SKM-1 treated with dmso at 0.1 percent for 144 hours (cell line): ENCODE measurements at regions not wholly inside any gene's neighbourhood (a gene's known extent, or its start where the extent isn't known, plus 50 kb on each side); places are given as distances from the start of the nearest gene placed in this dataset.
A peak's percentile ranks its signal among the peaks of the same experiment; 100 is the strongest.

Source experiments
- DNase-seq: peaks from one replicate; lab custom pipeline; 2025; ENCODE audit not compliant: unreplicated experiment; lab: John Stamatoyannopoulos, UW

DNA sequence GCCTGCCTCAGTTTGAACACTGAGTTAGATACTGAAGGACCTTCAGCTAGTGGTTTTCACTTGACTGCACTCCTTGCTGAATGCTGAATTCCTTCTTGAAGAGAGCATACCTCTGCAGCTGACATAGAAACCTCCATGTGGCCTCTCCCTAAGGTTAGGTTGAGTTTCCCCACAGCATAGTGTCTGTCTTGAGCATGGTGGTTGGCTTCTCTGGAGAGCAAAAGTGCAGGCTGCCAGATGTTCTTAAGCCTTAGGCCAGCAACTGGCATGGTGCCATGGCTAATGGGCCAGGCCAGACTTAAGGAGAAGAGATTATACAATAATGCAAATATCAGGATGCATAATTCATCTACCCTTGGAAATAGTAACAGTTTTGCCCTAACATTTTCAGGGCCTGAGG, 545.6 kb upstream of the ZNF385D start:
- DNase-seq = no peak

DNA sequence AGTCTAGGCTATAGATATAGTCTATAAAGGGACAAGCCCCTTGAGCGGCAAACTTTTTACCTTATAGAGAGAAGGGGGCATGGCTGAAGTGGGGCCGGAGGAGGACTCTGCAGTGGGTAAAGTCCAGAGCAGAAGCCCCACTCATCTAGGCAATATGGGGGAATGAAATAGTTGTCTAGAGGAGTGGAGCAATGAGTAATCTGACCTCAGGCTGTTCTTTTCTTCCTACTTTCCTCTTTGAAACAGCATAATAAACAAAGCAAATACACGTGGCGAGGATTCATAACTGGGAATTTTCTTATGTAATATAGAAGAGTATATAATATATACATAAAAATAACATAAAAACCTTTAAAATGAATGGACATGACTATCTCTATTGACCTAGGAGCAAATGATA, 546.4 kb upstream of the ZNF385D start:
- DNase-seq = no peak

- no peak for DNase-seq
These were observed 555.4 kb upstream of the ZNF385D start for GRCh38 chr3:22306454-22306853.

DNA sequence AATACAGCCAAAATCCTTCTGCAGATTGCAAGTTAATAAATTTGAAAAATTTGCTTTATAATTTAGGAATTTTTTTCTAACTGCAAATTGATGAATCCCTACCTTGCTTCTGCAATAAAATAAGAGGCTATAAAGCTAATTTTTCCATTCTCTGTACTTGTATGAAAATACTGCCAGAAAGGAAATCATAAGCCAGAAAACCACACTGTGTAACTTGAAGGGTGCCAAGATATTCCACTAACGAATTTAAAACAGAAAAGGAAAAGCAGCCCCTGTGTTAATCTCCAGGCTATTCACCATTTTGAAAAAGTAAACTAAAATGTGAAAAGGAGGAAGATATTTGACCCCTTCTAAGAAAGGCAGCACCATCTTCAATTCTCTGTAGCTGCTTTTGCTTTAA, 557.9 kb upstream of the ZNF385D start:
- DNase-seq = no peak

DNA sequence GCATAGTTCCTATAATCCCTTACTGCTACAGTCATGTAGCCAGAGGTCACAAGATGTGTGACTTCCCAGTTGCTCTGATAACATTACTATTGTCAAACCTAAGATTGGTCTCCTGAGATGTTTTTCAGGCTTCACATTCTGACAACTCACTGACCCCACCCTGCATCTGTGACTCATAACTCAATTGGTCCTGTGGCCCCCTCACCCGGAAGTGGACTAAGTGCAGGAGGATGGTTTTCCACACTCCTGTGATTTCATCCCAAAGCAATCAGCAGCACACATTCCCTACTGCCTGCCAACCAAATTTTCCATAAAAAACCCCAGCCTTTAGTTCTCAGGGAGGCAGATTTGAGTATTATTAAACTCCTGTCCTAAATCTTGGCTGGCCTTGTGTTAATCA, 564.9 kb upstream of the ZNF385D start:
- DNase-seq = no peak

- no peak for DNase-seq
These were observed 567.3 kb upstream of the ZNF385D start for GRCh38 chr3:22318325-22318724.

- DNase-seq = no peak
These were observed 568.4 kb upstream of the ZNF385D start for GRCh38 chr3:22319446-22319845.

DNA sequence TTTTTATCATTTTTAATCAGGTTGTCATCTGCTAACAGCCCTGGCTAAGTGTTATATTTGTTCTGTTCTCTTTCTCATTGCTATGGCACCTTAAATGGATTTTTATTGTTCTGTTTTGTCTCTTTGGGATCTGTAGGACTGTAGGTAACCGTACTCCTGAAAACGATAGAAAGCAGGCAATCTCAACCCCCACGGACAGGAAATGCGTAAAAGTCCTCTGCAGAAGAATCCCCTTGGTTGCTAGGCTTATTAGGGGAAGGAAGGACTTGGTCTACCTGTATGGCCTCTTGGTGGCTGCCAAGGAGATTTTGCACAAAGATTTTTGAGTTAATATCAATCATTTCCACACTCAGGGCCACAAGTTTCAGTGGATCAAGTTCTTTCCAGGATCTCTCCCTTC, 571.9 kb upstream of the ZNF385D start:
- DNase-seq = no peak

GRCh38 chr3:22326305-22326704, 575.3 kb upstream of the ZNF385D start:
- no peak for DNase-seq

DNA sequence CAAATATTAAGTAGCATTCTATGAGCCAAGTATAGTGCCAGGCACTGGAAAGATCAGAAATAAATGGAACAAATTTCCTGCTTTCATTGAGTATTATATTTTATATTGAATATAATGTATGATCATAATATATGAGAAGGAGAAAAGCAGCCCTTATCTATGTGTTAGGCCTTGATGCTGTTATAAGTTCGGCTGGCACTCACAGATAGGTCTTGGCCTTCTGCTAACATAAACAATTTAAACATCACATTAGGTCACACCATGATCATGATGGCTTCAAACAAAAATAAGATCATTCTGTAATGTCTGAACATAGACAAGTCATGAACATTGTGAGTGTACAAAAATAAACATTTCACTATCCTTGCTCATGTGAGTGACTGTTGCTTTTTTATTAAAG, 584.0 kb upstream of the ZNF385D start:
- DNase-seq = no peak

GRCh38 chr3:22349215-22349851, 598.3 kb upstream of the ZNF385D start:
- no peak for DNase-seq

DNA sequence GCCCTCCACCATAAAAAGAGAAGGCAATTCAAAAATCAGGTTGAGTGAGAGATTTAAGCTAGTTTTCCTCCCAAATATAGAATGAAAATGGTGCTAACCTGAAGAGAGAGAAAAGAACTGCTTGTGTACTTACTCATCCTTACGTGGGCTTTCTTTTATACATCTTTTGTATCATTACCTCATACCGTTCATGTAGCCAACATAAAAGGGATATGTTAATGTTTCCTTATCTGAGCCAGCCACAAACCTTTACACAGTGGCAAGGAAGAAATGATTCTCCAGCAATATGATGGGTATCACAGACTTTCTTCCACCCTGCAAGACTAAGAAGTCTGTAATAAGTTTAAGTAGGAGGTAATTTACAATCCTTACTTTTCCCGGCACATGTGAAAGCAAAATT, 600.8 kb upstream of the ZNF385D start:
- DNase-seq = no peak

DNA sequence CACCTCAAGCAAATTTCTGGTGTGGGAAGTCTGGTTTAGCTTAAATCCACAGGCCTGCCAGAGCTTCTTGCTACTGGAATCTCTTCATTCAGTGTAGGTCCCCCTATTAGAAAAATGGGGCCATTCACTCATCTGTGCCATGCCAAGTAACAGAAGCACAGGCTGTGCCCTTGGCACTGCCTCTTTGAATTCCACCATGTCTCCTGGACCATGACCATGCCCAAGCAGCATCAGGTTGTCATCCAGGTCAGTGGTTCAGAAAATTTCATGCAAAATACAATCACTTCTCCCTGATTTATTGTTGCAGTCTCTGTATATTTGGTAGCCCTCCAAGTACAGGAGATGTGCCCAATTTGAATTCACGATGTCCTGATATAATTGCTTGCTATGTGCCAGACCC, 602.1 kb upstream of the ZNF385D start:
- no peak for DNase-seq

DNA sequence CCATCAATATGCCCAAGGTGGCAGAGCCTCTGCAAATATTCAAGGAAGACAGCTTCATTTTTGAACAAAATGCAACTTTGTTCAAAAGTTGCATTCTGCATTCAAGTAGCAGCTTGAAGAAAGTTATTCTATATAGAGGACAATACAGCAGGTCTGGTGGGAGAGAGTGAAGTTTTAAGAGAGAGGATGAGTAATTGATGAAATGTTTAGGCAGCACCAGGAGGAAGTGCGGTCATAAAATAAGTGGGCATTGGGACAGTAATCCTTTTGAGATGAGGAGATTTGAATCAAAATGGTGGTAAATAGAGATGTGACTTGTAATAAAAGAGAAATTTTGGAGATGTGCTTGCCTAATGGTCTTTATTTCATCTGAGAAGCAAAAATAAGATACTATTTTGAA, 607.3 kb upstream of the ZNF385D start:
- no peak for DNase-seq

- DNase-seq = no peak
These were observed 609.2 kb upstream of the ZNF385D start for GRCh38 chr3:22360164-22360563.

- DNase-seq = no peak
These were observed 610.0 kb upstream of the ZNF385D start for GRCh38 chr3:22360970-22361369.

DNA sequence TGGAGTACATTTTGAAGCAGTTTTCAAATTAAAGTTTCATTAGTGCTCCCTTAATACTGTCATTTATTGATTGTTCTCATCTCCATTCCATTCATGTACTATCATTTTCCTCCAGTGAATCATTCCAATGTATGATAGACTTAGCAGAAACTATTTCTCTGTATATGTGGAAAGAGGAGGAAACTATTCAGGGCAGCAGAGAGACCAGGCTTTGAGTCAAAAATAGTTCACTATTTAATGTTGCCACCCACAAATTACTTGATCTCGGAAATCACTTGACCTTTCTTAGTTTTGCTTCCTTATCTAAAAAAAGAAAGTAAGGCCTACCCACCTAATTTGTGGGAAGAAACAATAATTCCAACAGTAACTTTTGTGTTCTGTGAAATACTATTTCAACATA, 610.5 kb upstream of the ZNF385D start:
- DNase-seq = no peak

DNA sequence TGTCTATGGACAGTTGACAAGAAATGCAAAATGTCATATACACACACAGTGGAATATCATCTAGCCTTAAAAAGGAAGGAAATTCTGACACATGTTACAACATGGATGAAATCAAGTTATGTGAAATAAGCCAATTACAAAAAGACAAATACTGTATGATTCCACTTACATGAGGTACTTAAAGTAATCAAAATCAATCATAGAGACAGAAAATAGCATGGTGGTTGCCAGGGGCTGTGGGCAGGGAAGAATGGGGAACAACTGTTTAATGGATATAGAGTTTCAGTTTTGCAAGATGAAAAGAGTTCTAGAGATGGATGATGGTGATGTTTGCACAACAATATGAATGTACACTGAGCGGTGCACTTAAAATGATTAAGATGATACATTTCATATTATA, 613.8 kb upstream of the ZNF385D start:
- peak; percentile 18 for DNase-seq

DNA sequence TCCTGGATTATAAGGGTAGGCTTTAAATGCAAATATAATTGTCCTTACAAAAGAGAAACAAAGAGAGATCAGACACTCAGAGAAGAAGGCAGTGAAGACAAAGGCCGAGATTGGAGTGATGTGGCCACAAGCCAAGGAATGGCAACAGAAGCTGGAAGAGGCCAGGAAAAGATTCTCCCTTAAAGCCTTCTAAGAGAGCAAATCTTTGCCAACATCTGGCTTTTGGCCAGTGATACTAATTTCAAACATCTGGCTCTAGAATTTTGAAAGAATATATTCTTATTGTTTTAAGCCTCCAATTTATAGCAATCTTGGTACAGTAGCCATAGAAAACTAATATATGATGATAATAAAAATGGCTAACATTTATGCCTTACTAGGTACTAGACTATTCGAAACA, 615.8 kb upstream of the ZNF385D start:
- no peak for DNase-seq

GRCh38 chr3:22371036-22371435, 620.0 kb upstream of the ZNF385D start:
- DNase-seq = no peak

DNA sequence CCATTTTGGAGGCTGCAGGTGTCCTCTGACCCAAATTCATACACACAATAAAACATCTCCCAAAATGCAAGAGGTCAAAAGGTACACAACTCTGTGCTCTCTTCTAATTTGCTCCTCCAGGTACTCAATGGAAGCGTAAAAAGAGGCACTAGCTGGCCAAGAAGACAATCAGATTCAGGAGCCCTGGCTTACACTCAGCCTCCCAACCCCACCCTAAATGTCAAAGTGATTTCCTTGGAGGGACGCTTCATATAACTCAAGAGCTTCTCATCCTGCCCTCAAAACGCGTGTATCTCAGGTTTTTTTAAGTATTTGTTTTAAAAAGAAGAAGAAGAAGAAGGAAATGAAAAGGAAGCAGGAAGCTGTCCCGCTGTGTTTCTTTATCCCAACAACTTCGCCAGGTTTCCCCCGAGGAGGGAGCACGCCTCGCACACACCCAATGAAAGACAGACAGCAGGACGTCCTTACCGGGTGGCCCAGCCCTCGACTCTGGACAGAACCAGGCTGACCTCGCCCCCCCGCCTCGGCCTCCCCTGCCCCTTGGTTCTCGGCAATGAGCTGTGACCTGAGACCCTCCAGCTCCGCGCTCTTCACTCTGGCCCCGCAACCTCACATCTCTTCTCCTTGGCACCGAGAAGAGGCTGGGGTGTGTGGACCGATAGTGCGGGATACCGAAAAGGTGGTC, 620.7 kb upstream of the ZNF385D start:
- no peak for DNase-seq

DNA sequence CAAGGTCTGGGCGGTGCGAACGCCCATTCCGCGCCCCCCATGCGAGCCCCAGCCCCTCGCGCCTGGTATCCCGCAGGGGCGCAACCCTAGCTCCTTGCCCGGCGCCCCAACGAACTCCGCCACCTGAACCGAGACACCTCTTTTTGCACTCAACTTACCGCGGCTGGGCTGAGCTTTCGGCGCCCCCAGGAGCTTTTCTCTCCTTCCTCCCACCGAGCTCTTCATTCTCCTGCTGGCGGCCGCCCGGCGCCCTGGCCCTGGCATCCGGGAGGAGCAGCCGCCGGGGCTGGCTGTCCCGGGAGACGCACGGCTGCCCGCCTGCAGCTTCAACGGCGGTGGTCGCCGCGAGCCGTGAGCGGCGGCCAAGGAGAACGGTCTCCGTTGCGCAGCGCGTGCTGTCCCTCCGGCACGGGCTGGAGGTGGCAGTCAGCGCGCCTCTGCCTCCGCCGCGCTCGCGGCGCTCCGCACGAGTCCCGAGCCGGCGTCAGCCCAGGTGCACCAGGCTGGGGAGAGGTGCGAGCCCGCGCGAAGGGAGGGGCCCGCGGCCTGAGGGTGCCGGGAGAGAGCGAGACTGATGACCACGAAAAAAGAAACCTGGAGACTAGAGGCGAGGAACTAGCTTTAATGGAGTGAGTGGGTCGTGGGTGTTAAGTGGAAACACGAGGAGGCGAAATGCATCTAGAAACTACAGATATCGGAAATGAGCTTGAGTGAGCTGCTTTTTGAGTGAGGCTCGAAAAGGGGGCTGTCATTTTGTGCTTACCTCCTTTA, 621.5 kb upstream of the ZNF385D start:
- no peak for DNase-seq
